DOHH2 (cell line): ENCODE measurements at regions not wholly inside any gene's neighbourhood (a gene's known extent, or its start where the extent isn't known, plus 50 kb on each side); places are given as distances from the start of the nearest gene placed in this dataset.

Experiments
- CTCF ChIP-seq: fragments of 200-600 bp; sonication (generic); IDR thresholded peaks from one replicate; pipeline ENCODE4 v1.5.1; 2014; ENCODE audit warnings: antibody characterized with exemption, mild to moderate bottlenecking, low read depth, low read length; ENCODE audit not compliant: poor library complexity, severe bottlenecking
- EZH2phosphoT487 ChIP-seq: fragments of 200-600 bp; sonication (generic); IDR thresholded peaks from 2 replicates; pipeline ENCODE4 v1.6.1; 2017; ENCODE audit warnings: borderline replicate concordance, mild to moderate bottlenecking, antibody characterized with exemption, low read length, moderate library complexity, mixed read lengths

- TF ChIP-seq CTCF: no peak
- no peak for TF ChIP-seq EZH2phosphoT487
Observed at GRCh38 chr5:153084511-153084910, 406.0 kb upstream of the GRIA1 start.
